Fibroblast of lung (primary cell): ENCODE measurements at regions not wholly inside any gene's neighbourhood (a gene's known extent, or its start where the extent isn't known, plus 50 kb on each side); places are given as distances from the start of the nearest gene placed in this dataset.

Experiments used
- DNase-seq, 2 donors: peaks; one replicate each; pipeline versions ENCODE4 v3.0.0 to v3.0.0-alpha.2; 2010; ENCODE audit warnings: low read depth in 2 of 2
- H2AFZ ChIP-seq: 2 replicates; pipeline ENCODE4 v1.5.1; 2012; ENCODE audit warnings: low read length, control low read depth, inconsistent platforms
- H3K27ac ChIP-seq: 2 replicates; pipeline ENCODE4 v1.5.1; 2011; ENCODE audit warnings: low read length, control low read depth; ENCODE audit not compliant: insufficient read depth
- H3K27me3 ChIP-seq: 2 replicates; pipeline ENCODE4 v1.5.1; 2011; ENCODE audit warnings: mild to moderate bottlenecking, low read length; ENCODE audit not compliant: control insufficient read depth, insufficient read depth
- H3K36me3 ChIP-seq: 2 replicates; pipeline ENCODE4 v1.5.1; 2011; ENCODE audit warnings: low read length; ENCODE audit not compliant: control insufficient read depth, insufficient read depth
- H3K4me1 ChIP-seq: 2 replicates; pipeline ENCODE4 v1.5.1; 2011; ENCODE audit warnings: low read length; ENCODE audit not compliant: control insufficient read depth, insufficient read depth; ENCODE audit errors: extremely low read depth
- H3K4me2 ChIP-seq: 2 replicates; pipeline ENCODE4 v1.5.1; 2011; ENCODE audit warnings: low read length, control low read depth; ENCODE audit not compliant: insufficient read depth; ENCODE audit errors: extremely low read depth
- H3K4me3 ChIP-seq, 4 experiments: fragments of 200-600 bp in 1 of 4; sonication (generic) in 1 of 4; replicated peaks in 1 of 4; 2 replicates each; pipeline ENCODE4 v1.5.1; 2011 to 2016; ENCODE audit warnings: low read length in 4 of 4, low read depth in 3 of 4, mild to moderate bottlenecking in 3 of 4, control low read depth in 2 of 4, inconsistent platforms in 1 of 4, mixed read lengths in 1 of 4; ENCODE audit not compliant: insufficient read depth in 1 of 4; ENCODE audit errors: control extremely low read depth in 1 of 4
- H3K79me2 ChIP-seq: 2 replicates; pipeline ENCODE4 v1.5.1; 2012; ENCODE audit warnings: mild to moderate bottlenecking, low read length, inconsistent platforms; ENCODE audit not compliant: control insufficient read depth, insufficient read depth
- H3K9ac ChIP-seq: 2 replicates; pipeline ENCODE4 v1.5.1; 2011; ENCODE audit warnings: mild to moderate bottlenecking, low read length, control low read depth; ENCODE audit not compliant: insufficient read depth
- H3K9me3 ChIP-seq: 2 replicates; pipeline ENCODE4 v1.5.1; 2012; ENCODE audit warnings: low read depth, low read length; ENCODE audit not compliant: control insufficient read depth, insufficient read depth
- H4K20me1 ChIP-seq: 2 replicates; pipeline ENCODE4 v1.5.1; 2011; ENCODE audit warnings: low read length; ENCODE audit not compliant: control insufficient read depth, insufficient read depth; ENCODE audit errors: extremely low read depth
- CTCF ChIP-seq, 2 donors: IDR thresholded peaks in 1 of 2; conservative IDR thresholded peaks in 1 of 2; 1 replicate in 1 of 2; 2 replicates in 1 of 2; pipeline ENCODE4 v1.5.1; 2011 to 2012; ENCODE audit warnings: low read length in 2 of 2, control low read depth in 1 of 2, inconsistent platforms in 1 of 2, low read depth in 1 of 2, mild to moderate bottlenecking in 1 of 2
- EZH2 ChIP-seq: IDR thresholded peaks from 2 replicates; pipeline ENCODE4 v1.5.1; 2012; ENCODE audit warnings: low read length, control low read depth, mild to moderate bottlenecking; ENCODE audit errors: missing control alignments

- DNase-seq = no peak
- Histone ChIP-seq H3K36me3 (no peaks in the 10 kb centered on the region), H3K79me2 (no peaks in the 10 kb centered on the region), H3K4me3 (no peak overlapping the region), H3K27ac (no peak overlapping the region), H3K4me2 (no peak overlapping the region), H2AFZ (no peak overlapping the region), H4K20me1 (no peaks in the 10 kb centered on the region), H3K9me3 (no peaks in the 10 kb centered on the region), H3K4me1 (no peaks in the 10 kb centered on the region), H3K27me3 (no peaks in the 10 kb centered on the region), H3K9ac (no peak overlapping the region)
- TF ChIP-seq EZH2 (no peak), CTCF (conservative IDR thresholded peaks at IDR 0.05 in 1 of 2, IDR thresholded peaks at IDR 0.05 in 1 of 2; ENCODE audit: low read depth in 1 of 2, low read length in 2 of 2) (no peak)
Measured at GRCh38 chr12:91810531-91811451, 334.9 kb downstream of the BTG1 start.

GRCh38 chr12:91810077-91810476 lies 335.6 kb downstream of the BTG1 start:
- Histone ChIP-seq H3K27me3 (no peaks in the 10 kb centered on the region), H3K27ac (no peak overlapping the region), H3K9me3 (no peaks in the 10 kb centered on the region), H3K9ac (no peak overlapping the region), H2AFZ (no peak overlapping the region), H3K4me3 (no peak overlapping the region), H3K4me2 (no peak overlapping the region), H3K4me1 (no peaks in the 10 kb centered on the region), H3K79me2 (no peaks in the 10 kb centered on the region), H3K36me3 (no peaks in the 10 kb centered on the region), H4K20me1 (no peaks in the 10 kb centered on the region)
- DNase-seq = no peak
- TF ChIP-seq CTCF (conservative IDR thresholded peaks at IDR 0.05 in 1 of 2, IDR thresholded peaks at IDR 0.05 in 1 of 2; ENCODE audit: low read depth in 1 of 2, low read length in 2 of 2) = no peak
- no peak for TF ChIP-seq EZH2

- H3K36me3 ChIP-seq = no peaks in the 10 kb centered on the region
- H3K9ac ChIP-seq = no peak overlapping the region
- H2AFZ ChIP-seq = no peak overlapping the region
Measured at GRCh38 chr12:91805031-91805430, 340.6 kb downstream of the BTG1 start.

More at GRCh38 chr12:91805031-91805430, 340.6 kb downstream of the BTG1 start:
- no peak overlapping the region for H3K4me2 ChIP-seq
- H3K79me2 ChIP-seq = no peaks in the 10 kb centered on the region
- no peak overlapping the region for H3K4me3 ChIP-seq
- no peak for DNase-seq
- TF ChIP-seq CTCF (conservative IDR thresholded peaks at IDR 0.05 in 1 of 2, IDR thresholded peaks at IDR 0.05 in 1 of 2; ENCODE audit: low read depth in 1 of 2, low read length in 2 of 2) = no peak
- TF ChIP-seq EZH2 = no peak
- no peaks in the 10 kb centered on the region for H4K20me1 ChIP-seq
- no peaks in the 10 kb centered on the region for H3K27me3 ChIP-seq
- no peaks in the 10 kb centered on the region for H3K4me1 ChIP-seq
- no peak overlapping the region for H3K27ac ChIP-seq
- H3K9me3 ChIP-seq = no peaks in the 10 kb centered on the region
